RPMI8226 (cell line): ENCODE measurements at regions not wholly inside any gene's neighbourhood (a gene's known extent, or its start where the extent isn't known, plus 50 kb on each side); places are given as distances from the start of the nearest gene placed in this dataset.

Experiments used
- DNase-seq: peaks from one replicate; pipeline ENCODE4 v3.0.0-alpha.2; 2015

GRCh38 chr2:220455351-220455990 is 828.0 kb downstream of the SLC4A3 start:
- no peak for DNase-seq

- DNase-seq = no peak
Observed at GRCh38 chr2:220458051-220458450, 830.6 kb downstream of the SLC4A3 start.

GRCh38 chr2:220460257-220460985 is 833.0 kb downstream of the SLC4A3 start:
- no peak for DNase-seq

GRCh38 chr2:220463876-220464275 is 836.4 kb downstream of the SLC4A3 start:
- DNase-seq = no peak

- no peak for DNase-seq
Observed at GRCh38 chr2:220465700-220466099, 838.3 kb downstream of the SLC4A3 start.

- DNase-seq = no peak
Observed at GRCh38 chr2:220466251-220466691, 838.8 kb downstream of the SLC4A3 start.

GRCh38 chr2:220469201-220469600 is 841.8 kb downstream of the SLC4A3 start:
- no peak for DNase-seq

GRCh38 chr2:220473611-220474010 is 846.2 kb downstream of the SLC4A3 start:
- DNase-seq = no peak

GRCh38 chr2:220476877-220477276 is 849.4 kb downstream of the SLC4A3 start:
- DNase-seq = no peak

GRCh38 chr2:220478305-220479058 is 851.1 kb downstream of the SLC4A3 start:
- no peak for DNase-seq

- no peak for DNase-seq
Observed at GRCh38 chr2:220482716-220483115, 855.3 kb downstream of the SLC4A3 start.

- DNase-seq = no peak
Observed at GRCh38 chr2:220489121-220489520, 861.7 kb downstream of the SLC4A3 start.

- no peak for DNase-seq
Observed at GRCh38 chr2:220491670-220492069, 864.2 kb downstream of the SLC4A3 start.

- DNase-seq = no peak
Observed at GRCh38 chr2:220493871-220494525, 866.6 kb downstream of the SLC4A3 start.

GRCh38 chr2:220496513-220496912 is 869.1 kb downstream of the SLC4A3 start:
- no peak for DNase-seq

- no peak for DNase-seq
Observed at GRCh38 chr2:220499225-220499624, 871.8 kb downstream of the SLC4A3 start.

GRCh38 chr2:220502539-220502938 is 875.1 kb downstream of the SLC4A3 start:
- no peak for DNase-seq

- no peak for DNase-seq
Observed at GRCh38 chr2:220503431-220503830, 876.0 kb downstream of the SLC4A3 start.

- DNase-seq = no peak
Observed at GRCh38 chr2:220504938-220505503, 877.6 kb downstream of the SLC4A3 start.

GRCh38 chr2:220506466-220506865 is 879.0 kb downstream of the SLC4A3 start:
- no peak for DNase-seq

- no peak for DNase-seq
Observed at GRCh38 chr2:220509096-220509757, 881.8 kb downstream of the SLC4A3 start.

- no peak for DNase-seq
Observed at GRCh38 chr2:220509966-220510365, 882.5 kb downstream of the SLC4A3 start.
